Activated CD4-positive, alpha-beta memory T cell treated with anti-CD3 and anti-CD28 coated beads for 36 hours (primary cell): ENCODE measurements at regions not wholly inside any gene's neighbourhood (a gene's known extent, or its start where the extent isn't known, plus 50 kb on each side); places are given as distances from the start of the nearest gene placed in this dataset.

Experiments used
- CTCF ChIA-PET: fragments of 350-600 bp; sonication (Branson Sonifier 250); formaldehyde crosslinking; loops from one replicate; lab custom pipeline; 2021; ENCODE audit warnings: antibody characterized with exemption, inconsistent platforms; lab: Charles Lee
- POLR2A ChIA-PET: fragments of 350-600 bp; sonication (Branson Sonifier 250); formaldehyde crosslinking; loops from one replicate; lab custom pipeline; 2021; ENCODE audit warnings: antibody characterized with exemption; lab: Charles Lee
- DNase-seq: peaks from one replicate; pipeline ENCODE4 v3.0.0-alpha.2; 2020
- H3K27ac Mint-ChIP-seq: one replicate; pipeline ENCODE4 v1.8.0; 2021; ENCODE audit warnings: mixed read lengths
- H3K27me3 Mint-ChIP-seq: one replicate; pipeline ENCODE4 v1.8.0; 2021; ENCODE audit warnings: mixed read lengths
- H3K36me3 Mint-ChIP-seq: one replicate; pipeline ENCODE4 v1.8.0; 2021; ENCODE audit warnings: mixed read lengths
- H3K4me1 Mint-ChIP-seq: one replicate; pipeline ENCODE4 v1.8.0; 2021; ENCODE audit warnings: low read depth, mixed read lengths
- H3K4me3 Mint-ChIP-seq: one replicate; pipeline ENCODE4 v1.8.0; 2021; ENCODE audit warnings: mild to moderate bottlenecking, mixed read lengths
- H3K9me3 Mint-ChIP-seq: one replicate; pipeline ENCODE4 v1.8.0; 2021; ENCODE audit warnings: mixed read lengths
- intact Hi-C: fragments of 100-400 bp; cut with micrococcal nuclease; formaldehyde crosslinking; loops from one replicate; pipeline ENCODE4 v1.15.1; 2023

DNA sequence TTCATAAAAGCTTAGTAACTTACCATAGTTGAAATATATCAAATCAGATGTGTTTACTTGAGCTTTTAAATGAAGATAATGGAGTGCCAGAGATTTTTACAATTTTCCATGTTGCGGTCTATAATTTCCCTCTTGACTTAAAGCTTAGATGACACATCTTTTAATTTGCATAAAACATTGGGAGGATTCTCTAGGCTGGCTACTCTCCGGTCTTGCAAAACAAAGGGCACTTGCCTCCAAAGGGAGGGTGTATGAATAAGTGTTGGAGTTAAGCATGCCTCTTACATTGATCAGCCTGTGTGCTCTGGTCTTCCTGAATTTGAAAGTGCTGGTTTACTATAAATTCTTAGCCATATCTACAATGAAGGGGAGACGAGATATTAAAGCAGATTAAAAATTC lies 336.4 kb upstream of the NAV3 start:
- Mint-ChIP-seq H3K4me1 (no peaks in the 10 kb centered on the region), H3K36me3 (no peaks in the 10 kb centered on the region), H3K27me3 (no peaks in the 10 kb centered on the region), H3K27ac (no peak overlapping the region), H3K4me3 (no peak overlapping the region), H3K9me3 (peaks cover 5% of the 10 kb centered on the region)
- ChIA-PET CTCF (no interaction called here), POLR2A (no interaction called here)
- no peak for DNase-seq
- intact Hi-C loops = no loop called here

DNA sequence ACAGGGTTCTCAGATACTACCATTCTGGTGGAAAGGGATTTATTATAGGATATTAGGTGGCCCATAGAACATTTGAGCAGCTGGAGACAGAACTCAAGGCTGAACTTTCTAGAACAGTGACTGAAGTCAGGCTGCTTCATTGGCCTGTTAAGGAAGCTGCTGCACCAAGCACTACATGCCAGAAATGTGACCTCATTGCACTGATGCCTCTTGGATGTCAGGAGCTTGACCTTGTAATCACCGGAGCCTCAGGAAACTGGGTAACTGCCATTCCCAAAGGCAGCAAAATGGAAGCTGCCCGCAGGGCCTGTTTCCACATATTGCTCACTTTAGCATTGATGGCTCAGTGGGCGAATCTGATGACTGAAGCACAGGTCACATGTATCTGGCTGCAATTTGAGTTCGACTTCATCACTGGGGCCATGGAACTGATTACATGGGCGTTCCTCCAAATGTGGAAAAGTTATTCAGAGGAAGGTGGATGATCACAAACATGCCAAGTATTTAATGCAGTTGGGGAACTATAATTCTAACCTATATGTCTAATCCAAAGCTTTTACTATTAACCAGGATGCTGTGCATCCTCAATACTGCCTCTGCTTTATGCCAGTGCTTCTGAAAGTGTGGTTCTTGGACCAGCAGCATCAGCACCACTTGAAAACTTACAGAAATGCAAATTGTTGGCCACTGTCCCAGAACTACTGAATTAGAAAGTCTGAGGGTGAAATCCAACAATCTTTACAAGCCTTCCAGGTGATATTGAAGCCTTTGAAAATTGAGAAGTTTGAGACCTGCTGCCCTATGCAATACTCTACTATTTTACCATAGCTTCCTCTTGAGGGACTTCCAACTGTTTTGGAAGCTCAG lies 337.2 kb upstream of the NAV3 start:
- POLR2A ChIA-PET = no interaction called here
- Mint-ChIP-seq H3K4me3 (no peak overlapping the region), H3K4me1 (no peaks in the 10 kb centered on the region), H3K27me3 (no peaks in the 10 kb centered on the region), H3K36me3 (no peaks in the 10 kb centered on the region), H3K9me3 (peaks cover 5% of the 10 kb centered on the region), H3K27ac (no peak overlapping the region)
- CTCF ChIA-PET = interaction anchor here (0.6 kb wide), 1 partner anchor 13 kb away, joined by 3 read pairs; no protein-coding TSS in a partner anchor
- DNase-seq = no peak
- intact Hi-C loops = no loop called here

DNA sequence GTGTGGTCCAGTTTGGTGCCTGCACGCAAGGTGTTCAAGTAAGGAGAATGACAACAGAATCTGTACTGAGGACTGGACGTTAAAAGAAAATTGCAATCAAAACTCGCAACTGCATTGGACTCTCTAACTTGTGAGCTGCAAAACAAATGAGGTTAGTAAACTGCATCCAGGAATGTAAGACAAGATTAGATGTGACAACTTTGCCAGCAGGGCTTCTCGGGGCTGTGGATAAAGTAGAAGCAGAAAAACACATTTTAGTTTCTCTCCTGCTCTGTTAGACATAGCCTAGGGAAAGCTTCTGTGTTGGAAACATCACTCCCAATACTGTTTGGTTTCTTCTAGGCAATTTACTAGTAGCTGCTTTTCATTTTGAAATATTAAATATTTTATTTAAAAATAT lies 338.2 kb upstream of the NAV3 start:
- Mint-ChIP-seq H3K9me3 (peaks cover 5% of the 10 kb centered on the region), H3K4me1 (no peaks in the 10 kb centered on the region), H3K27ac (no peak overlapping the region), H3K4me3 (no peak overlapping the region), H3K36me3 (no peaks in the 10 kb centered on the region), H3K27me3 (no peaks in the 10 kb centered on the region)
- intact Hi-C loops = no loop called here
- ChIA-PET CTCF (no interaction called here), POLR2A (no interaction called here)
- DNase-seq = no peak

DNA sequence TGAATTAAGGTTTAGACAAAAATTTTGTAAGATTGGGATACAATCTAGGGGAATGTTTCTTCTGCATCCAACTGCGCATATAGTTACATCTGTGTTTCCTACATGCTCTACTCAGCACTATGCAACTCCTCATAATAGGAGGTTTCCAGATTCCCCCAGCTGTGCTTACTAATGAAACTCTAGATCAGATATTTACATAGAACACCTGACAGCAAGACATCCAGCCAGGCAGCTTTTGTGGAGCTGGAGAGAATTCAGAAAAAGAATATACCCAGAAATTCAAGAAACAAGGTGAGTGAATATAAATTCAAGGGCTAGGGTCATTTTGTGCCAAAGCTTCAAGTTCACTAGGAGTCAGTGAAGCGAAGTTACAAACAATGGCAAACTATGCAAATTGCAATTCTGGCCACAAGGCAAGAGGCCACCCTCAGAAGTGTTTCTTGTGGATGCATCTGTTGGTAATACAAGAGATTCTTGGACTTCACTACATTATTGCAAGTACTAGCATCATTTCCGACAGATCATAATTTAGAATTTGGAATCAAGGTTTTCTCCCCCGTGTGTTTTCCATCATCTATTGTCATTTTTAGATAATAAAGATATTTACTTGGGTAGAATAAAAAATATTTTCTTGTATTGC lies 341.2 kb upstream of the NAV3 start:
- CTCF ChIA-PET = no interaction called here

DNA sequence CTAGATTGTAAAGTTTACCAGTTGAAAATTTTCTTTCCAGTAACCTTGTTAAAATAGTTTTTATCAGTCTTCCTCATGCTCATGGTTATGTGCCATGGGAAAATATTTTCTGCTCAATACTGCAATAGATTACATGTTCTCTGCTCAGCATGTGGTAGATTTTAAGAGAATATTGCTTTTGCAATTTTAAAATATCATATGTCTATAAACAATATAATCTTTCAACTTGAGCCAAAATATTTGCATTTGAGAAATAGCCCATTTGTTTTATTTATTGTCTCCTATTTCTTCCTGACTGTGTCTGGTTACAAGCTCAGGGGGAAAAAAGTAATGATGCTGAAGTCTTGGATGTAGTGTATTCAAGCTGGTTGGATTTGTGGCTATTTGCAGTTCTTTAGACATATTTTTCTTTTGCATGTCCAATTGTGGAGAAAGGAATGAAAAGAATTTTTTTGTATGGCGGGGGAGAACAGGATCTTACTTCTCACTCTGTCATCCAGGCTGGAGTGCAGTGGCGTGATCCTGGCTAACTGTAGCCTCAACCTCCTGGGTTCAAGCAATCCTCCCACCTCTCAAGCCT lies 342.6 kb upstream of the NAV3 start:
- Mint-ChIP-seq H3K27me3 (no peaks in the 10 kb centered on the region), H3K36me3 (no peaks in the 10 kb centered on the region), H3K4me1 (no peaks in the 10 kb centered on the region), H3K27ac (no peak overlapping the region), H3K4me3 (no peak overlapping the region), H3K9me3 (peaks cover 6% of the 10 kb centered on the region)
- DNase-seq = no peak
- ChIA-PET CTCF (no interaction called here), POLR2A (no interaction called here)
- intact Hi-C loops = no loop called here

More for the DNA sequence above, 341.2 kb upstream of the NAV3 start:
- no peak overlapping the region for H3K27ac Mint-ChIP-seq
- no peaks in the 10 kb centered on the region for H3K27me3 Mint-ChIP-seq
- no peaks in the 10 kb centered on the region for H3K4me1 Mint-ChIP-seq
- H3K9me3 Mint-ChIP-seq = peaks cover 3% of the 10 kb centered on the region
- no peak for DNase-seq
- POLR2A ChIA-PET = no interaction called here
- intact Hi-C loops = no loop called here
- no peaks in the 10 kb centered on the region for H3K36me3 Mint-ChIP-seq
- no peak overlapping the region for H3K4me3 Mint-ChIP-seq

DNA sequence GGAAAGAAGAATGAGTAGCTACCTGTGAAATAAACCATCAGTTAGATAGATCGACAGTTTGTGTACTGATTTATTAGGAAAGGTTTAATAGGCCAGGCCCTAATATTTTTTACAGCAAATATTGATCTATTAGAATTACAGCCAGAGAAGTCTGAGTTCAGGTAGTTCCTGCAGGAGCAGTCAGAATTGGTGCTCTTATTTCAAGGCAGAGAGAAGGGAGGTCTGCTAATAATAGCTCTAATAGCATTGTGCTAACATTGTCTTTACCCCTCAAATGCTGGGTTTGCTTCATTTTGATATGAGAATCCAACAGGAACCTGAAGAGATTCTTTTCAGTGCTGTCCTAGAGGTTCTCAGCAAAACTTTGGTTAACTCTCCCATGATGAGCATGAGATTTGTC lies 343.8 kb upstream of the NAV3 start:
- no peaks in the 10 kb centered on the region for H3K4me1 Mint-ChIP-seq
- POLR2A ChIA-PET = no interaction called here
- H3K4me3 Mint-ChIP-seq = no peak overlapping the region
- CTCF ChIA-PET = no interaction called here
- H3K27ac Mint-ChIP-seq = no peak overlapping the region
- intact Hi-C loops = no loop called here
- no peaks in the 10 kb centered on the region for H3K36me3 Mint-ChIP-seq
- DNase-seq = no peak
- no peaks in the 10 kb centered on the region for H3K27me3 Mint-ChIP-seq
- peaks cover 4% of the 10 kb centered on the region for H3K9me3 Mint-ChIP-seq

DNA sequence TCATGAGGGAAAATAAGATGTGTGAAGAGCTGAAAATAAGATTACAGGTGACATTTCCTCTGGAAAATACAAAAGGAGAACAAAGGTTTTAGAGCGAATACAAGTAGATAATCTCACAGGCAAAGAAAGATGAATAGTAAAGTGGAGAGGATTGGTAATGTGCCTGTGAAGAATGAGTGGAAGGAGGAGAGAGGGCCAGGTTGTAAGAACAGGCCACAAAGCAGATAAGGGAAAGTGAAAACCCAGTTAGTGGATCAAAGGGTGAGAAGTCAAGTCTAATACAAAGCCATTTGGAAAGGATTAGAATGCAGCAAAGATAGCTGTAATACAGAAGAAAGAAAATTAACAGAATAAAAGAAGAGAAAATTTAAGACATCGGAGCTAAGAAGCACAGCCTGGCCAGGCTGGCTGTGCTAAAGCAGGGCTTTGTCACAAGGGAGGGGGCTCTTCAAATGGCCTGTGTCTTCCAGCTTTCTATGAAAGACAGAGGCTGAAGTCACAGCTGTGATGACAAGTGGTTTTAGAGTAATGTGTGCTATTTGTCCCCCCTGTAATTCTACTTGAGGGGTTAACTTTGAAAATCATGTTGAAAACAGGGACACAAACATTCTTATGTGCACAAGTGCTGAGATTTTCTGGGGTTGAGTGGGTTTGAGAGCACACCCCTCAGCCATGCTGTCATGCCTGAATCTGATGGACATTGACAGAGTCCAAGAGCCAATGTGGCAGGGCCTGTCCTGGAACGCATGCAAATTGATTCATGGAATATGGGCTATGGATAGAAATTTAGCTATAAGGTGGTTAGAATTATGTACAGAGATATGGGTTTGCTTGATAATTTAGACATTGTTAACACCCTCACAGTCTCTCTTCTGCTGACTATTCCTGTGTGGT lies 344.5 kb upstream of the NAV3 start:
- peaks cover 3% of the 10 kb centered on the region for H3K9me3 Mint-ChIP-seq
- no peaks in the 10 kb centered on the region for H3K36me3 Mint-ChIP-seq
- ChIA-PET CTCF (no interaction called here), POLR2A (no interaction called here)
- H3K4me1 Mint-ChIP-seq = no peaks in the 10 kb centered on the region
- no peak overlapping the region for H3K27ac Mint-ChIP-seq
- intact Hi-C loops = no loop called here
- DNase-seq = no peak
- no peak overlapping the region for H3K4me3 Mint-ChIP-seq
- H3K27me3 Mint-ChIP-seq = no peaks in the 10 kb centered on the region

DNA sequence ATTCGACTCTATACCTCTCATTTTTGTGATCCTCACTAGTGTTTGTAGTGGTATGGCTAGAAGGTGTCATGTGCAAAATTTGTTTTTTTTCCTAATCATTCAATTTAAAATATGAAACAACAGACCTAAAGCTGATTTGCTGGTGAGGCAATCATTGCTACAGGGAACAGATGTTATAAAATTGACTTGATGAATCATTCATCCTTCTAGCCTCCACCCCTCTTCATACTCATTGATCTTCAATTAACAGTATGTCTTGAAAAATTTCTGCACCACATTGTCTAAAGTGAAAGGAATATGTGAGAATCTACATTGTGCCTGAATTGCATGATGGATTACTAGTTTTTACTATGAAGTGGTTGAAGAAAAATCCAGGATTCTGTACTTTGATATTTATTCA lies 349.0 kb upstream of the NAV3 start:
- H3K36me3 Mint-ChIP-seq = no peaks in the 10 kb centered on the region
- H3K27me3 Mint-ChIP-seq = no peaks in the 10 kb centered on the region
- CTCF ChIA-PET = no interaction called here
- POLR2A ChIA-PET = no interaction called here
- H3K9me3 Mint-ChIP-seq = peaks cover 5% of the 10 kb centered on the region
- no peak overlapping the region for H3K4me3 Mint-ChIP-seq
- DNase-seq = no peak
- no peak overlapping the region for H3K27ac Mint-ChIP-seq
- intact Hi-C loops = no loop called here
- H3K4me1 Mint-ChIP-seq = no peaks in the 10 kb centered on the region

DNA sequence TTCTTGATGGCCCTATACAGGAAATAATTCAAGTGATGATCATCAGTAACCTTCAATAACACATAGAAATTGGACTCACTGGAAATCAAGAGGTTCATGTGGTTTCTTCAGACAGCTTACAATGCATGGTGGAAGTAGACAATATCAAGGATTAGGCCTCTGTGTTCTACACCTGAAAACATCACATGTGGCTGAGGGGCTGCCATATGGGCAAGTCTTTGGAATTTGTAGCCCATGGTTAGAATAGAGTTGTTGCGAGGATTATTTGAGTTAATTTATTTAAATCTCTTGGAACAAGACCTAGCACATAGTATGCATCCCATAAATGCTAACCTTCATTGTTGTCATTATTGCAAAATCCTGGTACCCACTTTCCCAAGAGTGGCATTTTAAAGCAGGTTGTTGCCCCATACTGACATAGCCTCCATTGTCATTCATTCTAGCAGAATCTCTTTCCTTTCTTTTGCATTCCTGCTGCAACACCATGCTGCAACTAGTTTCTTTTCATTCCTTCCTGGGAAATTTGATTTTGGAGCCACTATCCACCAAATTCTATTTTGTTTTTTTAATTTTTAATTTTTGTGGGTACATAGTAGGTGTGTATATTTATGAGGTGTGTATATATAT lies 352.7 kb upstream of the NAV3 start:
- ChIA-PET CTCF (no interaction called here), POLR2A (no interaction called here)
- Mint-ChIP-seq H3K4me1 (no peaks in the 10 kb centered on the region), H3K36me3 (no peaks in the 10 kb centered on the region), H3K9me3 (peaks cover 2% of the 10 kb centered on the region), H3K4me3 (no peak overlapping the region), H3K27me3 (no peaks in the 10 kb centered on the region), H3K27ac (no peak overlapping the region)
- no peak for DNase-seq
- intact Hi-C loops = no loop called here

DNA sequence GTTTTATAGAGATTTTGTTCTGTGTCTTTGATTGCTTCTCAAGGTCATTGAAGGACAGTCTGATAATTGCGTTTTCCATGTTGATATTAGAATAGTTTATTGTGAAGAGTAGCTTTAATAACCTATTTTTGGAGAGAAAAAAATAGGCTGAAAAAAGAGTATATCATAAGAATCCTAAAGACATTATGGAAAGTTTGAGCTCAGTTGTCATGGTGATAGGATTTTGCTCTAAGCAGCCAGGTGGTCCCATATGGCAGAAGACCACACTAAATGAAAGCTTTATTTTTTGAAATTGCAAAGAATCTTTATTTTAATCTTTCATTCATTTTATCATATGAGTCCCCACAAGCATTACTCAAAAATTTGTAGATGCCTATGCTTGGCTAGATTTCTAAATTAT lies 358.9 kb upstream of the NAV3 start:
- Mint-ChIP-seq H3K27ac (no peak overlapping the region), H3K4me3 (no peak overlapping the region), H3K36me3 (no peaks in the 10 kb centered on the region), H3K9me3 (peaks cover 6% of the 10 kb centered on the region), H3K4me1 (no peaks in the 10 kb centered on the region), H3K27me3 (no peaks in the 10 kb centered on the region)
- no peak for DNase-seq
- ChIA-PET CTCF (no interaction called here), POLR2A (no interaction called here)
- intact Hi-C loops = no loop called here

DNA sequence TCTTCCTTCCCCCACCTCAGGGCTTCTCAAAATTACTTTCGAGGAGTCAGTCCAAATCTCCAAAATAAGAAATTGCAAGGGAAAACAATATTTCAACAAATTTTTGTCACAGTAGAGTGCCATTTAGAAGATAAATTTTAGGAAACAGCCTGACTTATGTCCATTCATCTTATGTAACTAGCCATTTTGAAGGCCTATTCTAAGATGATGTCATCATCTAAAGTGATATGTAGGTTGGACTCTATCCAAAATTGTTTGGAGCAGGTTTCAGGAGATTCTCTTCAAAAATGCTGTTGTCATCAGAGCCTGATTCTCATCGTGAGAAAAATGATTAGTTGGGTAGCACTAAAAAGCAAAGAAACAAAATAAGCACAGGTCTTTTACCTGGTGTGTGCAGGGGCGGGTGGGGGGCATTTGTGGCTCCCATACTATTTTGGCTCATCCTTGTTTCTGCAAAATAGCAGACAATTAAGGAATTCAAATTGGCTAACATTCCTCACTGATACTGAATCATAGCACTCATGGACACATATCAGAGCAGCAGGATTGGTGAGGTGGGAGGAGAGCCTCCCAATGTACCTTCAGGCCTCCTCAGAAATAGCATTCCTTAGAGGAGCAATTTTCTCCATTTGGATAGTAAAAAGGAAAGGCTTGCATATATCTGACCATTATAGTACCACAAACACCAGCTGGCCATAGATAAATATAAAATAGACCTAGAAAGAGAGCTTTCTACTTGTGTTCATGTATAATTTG lies 360.9 kb upstream of the NAV3 start:
- ChIA-PET CTCF (no interaction called here), POLR2A (no interaction called here)
- peaks cover 13% of the 10 kb centered on the region for H3K9me3 Mint-ChIP-seq
- no peaks in the 10 kb centered on the region for H3K4me1 Mint-ChIP-seq
- intact Hi-C loops = no loop called here
- no peak for DNase-seq
- H3K4me3 Mint-ChIP-seq = no peak overlapping the region
- no peak overlapping the region for H3K27ac Mint-ChIP-seq
- no peaks in the 10 kb centered on the region for H3K36me3 Mint-ChIP-seq
- H3K27me3 Mint-ChIP-seq = no peaks in the 10 kb centered on the region
